Smooth muscle cell (in vitro differentiated cells): ENCODE measurements at regions not wholly inside any gene's neighbourhood (a gene's known extent, or its start where the extent isn't known, plus 50 kb on each side); places are given as distances from the start of the nearest gene placed in this dataset.

Experiments used
- DNase-seq: peaks from one replicate; lab custom pipeline; 2025; ENCODE audit not compliant: unreplicated experiment; lab: John Stamatoyannopoulos, UW
- H2AFZ ChIP-seq: fragments of 200-600 bp; sonication (generic); 2 replicates; pipeline ENCODE4 v1.6.0; 2016; ENCODE audit warnings: antibody characterized with exemption, low read depth, mild to moderate bottlenecking
- H3F3A ChIP-seq: fragments of 200-600 bp; sonication (generic); 2 replicates; pipeline ENCODE4 v1.6.0; 2017; ENCODE audit warnings: antibody characterized with exemption, low read depth
- H3K27ac ChIP-seq: fragments of 200-600 bp; sonication (generic); 2 replicates; pipeline ENCODE4 v1.5.1; 2016; ENCODE audit warnings: low read depth, mild to moderate bottlenecking
- H3K27me3 ChIP-seq: fragments of 200-600 bp; sonication (generic); 2 replicates; pipeline ENCODE4 v1.6.1; 2016; ENCODE audit warnings: low read depth, mild to moderate bottlenecking
- H3K36me3 ChIP-seq: fragments of 200-600 bp; sonication (generic); 2 replicates; pipeline ENCODE4 v1.5.1; 2016; ENCODE audit warnings: low read depth
- H3K4me1 ChIP-seq: fragments of 200-600 bp; sonication (generic); 2 replicates; pipeline ENCODE4 v1.5.1; 2016; ENCODE audit warnings: low read depth
- H3K4me2 ChIP-seq: fragments of 200-600 bp; sonication (generic); 2 replicates; pipeline ENCODE4 v1.6.0; 2016; ENCODE audit warnings: mild to moderate bottlenecking
- H3K4me3 ChIP-seq: fragments of 200-600 bp; sonication (generic); 2 replicates; pipeline ENCODE4 v1.5.1; 2016; ENCODE audit warnings: mild to moderate bottlenecking
- H3K79me2 ChIP-seq: fragments of 200-600 bp; sonication (generic); 2 replicates; pipeline ENCODE4 v1.6.0; 2016; ENCODE audit warnings: low read depth, mild to moderate bottlenecking
- H3K9ac ChIP-seq: fragments of 200-600 bp; sonication (generic); 2 replicates; pipeline ENCODE4 v1.6.0; 2016; ENCODE audit warnings: low read depth
- H3K9me3 ChIP-seq: fragments of 200-600 bp; sonication (generic); replicated peaks from 2 replicates; pipeline ENCODE4 v1.5.1; 2016; ENCODE audit warnings: low read depth
- H4K20me1 ChIP-seq: fragments of 200-600 bp; sonication (generic); 2 replicates; pipeline ENCODE4 v1.6.0; 2016; ENCODE audit warnings: low read depth
- CTCF ChIP-seq: fragments of 200-600 bp; sonication (generic); IDR thresholded peaks from 2 replicates; pipeline ENCODE4 v1.5.1; 2017; ENCODE audit warnings: borderline replicate concordance, mild to moderate bottlenecking, antibody characterized with exemption; ENCODE audit not compliant: insufficient read depth, poor library complexity, severe bottlenecking
- WGBS: methylation state at CpG from one replicate; pipeline ENCODE4 v1.1.7; 2016; ENCODE audit warnings: low lambda C conversion rate; 5-methylcytosine and 5-hydroxymethylcytosine counted together

GRCh38 chr1:232422098-232422497, 207.8 kb downstream of the SIPA1L2 start:
- no peak for TF ChIP-seq CTCF

GRCh38 chr1:232421143-232421796, 208.7 kb downstream of the SIPA1L2 start:
- Histone ChIP-seq H3K9ac (no peak overlapping the region), H3K4me1 (no peaks in the 10 kb centered on the region), H3F3A (no peaks in the 10 kb centered on the region), H3K36me3 (peaks cover 14% of the 10 kb centered on the region), H3K27me3 (no peaks in the 10 kb centered on the region), H3K79me2 (no peaks in the 10 kb centered on the region), H2AFZ (no peak overlapping the region), H3K27ac (peak overlapping the region; percentile 51), H3K4me2 (no peak overlapping the region), H3K9me3 (no peaks in the 10 kb centered on the region), H3K4me3 (no peak overlapping the region), H4K20me1 (no peaks in the 10 kb centered on the region)
- no peak for DNase-seq
- TF ChIP-seq CTCF = no peak
- WGBS = 97% methylated on average over 9 of the region's 9 CpGs

More at GRCh38 chr1:232422098-232422497, 207.8 kb downstream of the SIPA1L2 start:
- no peak overlapping the region for H2AFZ ChIP-seq
- H3F3A ChIP-seq = no peaks in the 10 kb centered on the region
- no peaks in the 10 kb centered on the region for H3K79me2 ChIP-seq
- no peak overlapping the region for H3K9ac ChIP-seq
- peaks cover 14% of the 10 kb centered on the region for H3K36me3 ChIP-seq
- H3K9me3 ChIP-seq = no peaks in the 10 kb centered on the region
- H3K27me3 ChIP-seq = no peaks in the 10 kb centered on the region
- H3K4me3 ChIP-seq = no peak overlapping the region
- H3K27ac ChIP-seq = peak overlapping the region; percentile 51
- H4K20me1 ChIP-seq = no peaks in the 10 kb centered on the region
- H3K4me1 ChIP-seq = no peaks in the 10 kb centered on the region
- DNase-seq = no peak
- no peak overlapping the region for H3K4me2 ChIP-seq

GRCh38 chr1:232417636-232418248, 212.2 kb downstream of the SIPA1L2 start:
- Histone ChIP-seq H3K27me3 (no peaks in the 10 kb centered on the region), H4K20me1 (no peaks in the 10 kb centered on the region), H3K27ac (no peak overlapping the region), H3K36me3 (peaks cover 5% of the 10 kb centered on the region), H2AFZ (no peak overlapping the region), H3K9ac (no peak overlapping the region), H3K79me2 (no peaks in the 10 kb centered on the region), H3K4me2 (no peak overlapping the region), H3K4me3 (no peak overlapping the region), H3F3A (no peaks in the 10 kb centered on the region), H3K9me3 (no peaks in the 10 kb centered on the region), H3K4me1 (no peaks in the 10 kb centered on the region)
- WGBS = 95% methylated on average over 10 of the region's 10 CpGs
- no peak for TF ChIP-seq CTCF
- no peak for DNase-seq
